GM21576 (cell line): ENCODE measurements at regions not wholly inside any gene's neighbourhood (a gene's known extent, or its start where the extent isn't known, plus 50 kb on each side); places are given as distances from the start of the nearest gene placed in this dataset.

Experiments
- ATAC-seq: cut with Tn5 transposase; IDR thresholded peaks from one replicate; pipeline ENCODE4 v1.9.1; 2021; ENCODE audit warnings: mild to moderate bottlenecking, moderate library complexity; ENCODE audit not compliant: unreplicated experiment

GRCh38 chr6:141029908-141030307 lies 1102.8 kb upstream of the GJE1 start:
- ATAC-seq: no peak

GRCh38 chr6:141028791-141029280 lies 1103.9 kb upstream of the GJE1 start:
- no peak for ATAC-seq

- ATAC-seq: no peak
Observed at GRCh38 chr6:141026504-141026903, 1106.2 kb upstream of the GJE1 start.

- no peak for ATAC-seq
Observed at GRCh38 chr6:141024526-141024925, 1108.2 kb upstream of the GJE1 start.

GRCh38 chr6:141017941-141018340 lies 1114.8 kb upstream of the GJE1 start:
- no peak for ATAC-seq

- ATAC-seq: no peak
Observed at GRCh38 chr6:141000917-141001316, 1131.8 kb upstream of the GJE1 start.

GRCh38 chr6:140993515-140993914 lies 1139.2 kb upstream of the GJE1 start:
- ATAC-seq: no peak

- no peak for ATAC-seq
Observed at GRCh38 chr6:140992678-140993077, 1140.0 kb upstream of the GJE1 start.

GRCh38 chr6:140988780-140989179 lies 1143.9 kb upstream of the GJE1 start:
- no peak for ATAC-seq

GRCh38 chr6:140987364-140988155 lies 1145.2 kb upstream of the GJE1 start:
- no peak for ATAC-seq

GRCh38 chr6:140985679-140986275 lies 1146.9 kb upstream of the GJE1 start:
- ATAC-seq: no peak

GRCh38 chr6:140980265-140980887 lies 1152.3 kb upstream of the GJE1 start:
- ATAC-seq: no peak

- ATAC-seq: no peak
Observed at GRCh38 chr6:140979642-140980091, 1153.1 kb upstream of the GJE1 start.

- ATAC-seq: no peak
Observed at GRCh38 chr6:140977403-140977802, 1155.3 kb upstream of the GJE1 start.

- ATAC-seq: no peak
Observed at GRCh38 chr6:140976806-140977205, 1155.9 kb upstream of the GJE1 start.

- ATAC-seq: no peak
Observed at GRCh38 chr6:140970485-140970884, 1162.2 kb upstream of the GJE1 start.

GRCh38 chr6:140968062-140968461 lies 1164.7 kb upstream of the GJE1 start:
- ATAC-seq: no peak

- no peak for ATAC-seq
Observed at GRCh38 chr6:140966676-140967075, 1166.0 kb upstream of the GJE1 start.

GRCh38 chr6:140960566-140960965 lies 1172.2 kb upstream of the GJE1 start:
- no peak for ATAC-seq

GRCh38 chr6:140957386-140957785 lies 1175.3 kb upstream of the GJE1 start:
- ATAC-seq: no peak

- ATAC-seq: no peak
Observed at GRCh38 chr6:140956571-140957369, 1176.0 kb upstream of the GJE1 start.
